OCI-LY7 (cell line): ENCODE measurements at regions not wholly inside any gene's neighbourhood (a gene's known extent, or its start where the extent isn't known, plus 50 kb on each side); places are given as distances from the start of the nearest gene placed in this dataset.

Experiments used
- BruUV-seq: library from RNA; stranded (reverse); fragments of 400-500 nt; replicated peaks from 2 replicates; lab custom pipeline; 2021; lab: Mats Ljungman, UMichigan
- CTCF ChIA-PET: fragments of 300-600 bp; sonication (Branson Sonifier 250); formaldehyde crosslinking; loops from one replicate; lab custom pipeline; 2022; ENCODE audit warnings: antibody characterized with exemption; ENCODE audit not compliant: unreplicated experiment; lab: Charles Lee
- POLR2A ChIA-PET: fragments of 300-600 bp; sonication (Branson Sonifier 250); formaldehyde crosslinking; loops from one replicate; lab custom pipeline; 2022; ENCODE audit warnings: antibody characterized with exemption; lab: Charles Lee
- DNase-seq: peaks from one replicate; pipeline ENCODE4 v3.0.0-alpha.2; 2015; ENCODE audit warnings: low spot score
- H2AFZ ChIP-seq: fragments of 200-600 bp; sonication (generic), shearing (Covaris generic); 2 replicates; pipeline ENCODE4 v1.6.1; 2014; ENCODE audit warnings: mild to moderate bottlenecking, antibody characterized with exemption, low read length, moderate library complexity
- H3K27ac ChIP-seq: fragments of 200-600 bp; sonication (generic); 2 replicates; pipeline ENCODE4 v1.5.1; 2014; ENCODE audit warnings: mixed run types, low read depth, mild to moderate bottlenecking, moderate library complexity, low read length, inconsistent platforms; ENCODE audit not compliant: poor library complexity, severe bottlenecking
- H3K36me3 ChIP-seq: fragments of 200-600 bp; sonication (generic); 2 replicates; pipeline ENCODE4 v1.6.1; 2014; ENCODE audit warnings: mild to moderate bottlenecking, antibody characterized with exemption, low read length, moderate library complexity, mixed read lengths; ENCODE audit not compliant: insufficient read depth
- H3K4me1 ChIP-seq: fragments of 200-600 bp; sonication (generic); 2 replicates; pipeline ENCODE4 v1.5.1; 2014; ENCODE audit warnings: mild to moderate bottlenecking, low read length; ENCODE audit not compliant: insufficient read depth, poor library complexity, severe bottlenecking
- H3K4me2 ChIP-seq: fragments of 200-600 bp; sonication (generic); 2 replicates; pipeline ENCODE4 v1.6.1; 2014; ENCODE audit warnings: mild to moderate bottlenecking, low read length
- H3K4me3 ChIP-seq: fragments of 200-600 bp; sonication (generic); 2 replicates; pipeline ENCODE4 v1.5.1; 2014; ENCODE audit warnings: mild to moderate bottlenecking, low read depth, low read length; ENCODE audit not compliant: poor library complexity, severe bottlenecking
- H3K79me2 ChIP-seq: fragments of 200-600 bp; sonication (generic); 2 replicates; pipeline ENCODE4 v1.6.1; 2016; ENCODE audit warnings: low read depth, mild to moderate bottlenecking, low read length, moderate library complexity, mixed read lengths; ENCODE audit not compliant: insufficient read depth
- H3K9me2 ChIP-seq: fragments of 200-600 bp; sonication (generic); 2 replicates; pipeline ENCODE4 v1.6.1; 2016; ENCODE audit warnings: mild to moderate bottlenecking, low read length, mixed read lengths; ENCODE audit not compliant: insufficient read depth
- H3K9me3 ChIP-seq: fragments of 200-600 bp; sonication (generic); 2 replicates; pipeline ENCODE4 v1.6.1; 2014; ENCODE audit warnings: mild to moderate bottlenecking, mixed run types, low read length, mixed read lengths
- H4K20me1 ChIP-seq: fragments of 200-600 bp; sonication (generic); 2 replicates; pipeline ENCODE4 v1.6.1; 2014; ENCODE audit warnings: mild to moderate bottlenecking, antibody characterized with exemption, low read length, moderate library complexity, mixed read lengths; ENCODE audit not compliant: insufficient read depth
- CTCF ChIP-seq: fragments of 200-600 bp; sonication (generic); conservative IDR thresholded peaks from 2 replicates; pipeline ENCODE4 v1.5.1; 2014; ENCODE audit warnings: mild to moderate bottlenecking, antibody characterized with exemption, low read length, moderate library complexity, mixed read lengths
- EZH2phosphoT487 ChIP-seq: fragments of 200-600 bp; sonication (generic); IDR thresholded peaks from 2 replicates; pipeline ENCODE4 v1.6.1; 2018; ENCODE audit warnings: low read depth, borderline replicate concordance, mild to moderate bottlenecking, mixed run types, antibody characterized with exemption, low read length, moderate library complexity, mixed read lengths
- intact Hi-C: fragments of 100-400 bp; cut with micrococcal nuclease; formaldehyde crosslinking; loops from one replicate; pipeline ENCODE4 v1.10.0; 2022; ENCODE audit not compliant: unreplicated experiment

GRCh38 chr4:53924333-53925049, 139.9 kb downstream of the CHIC2 start:
- H3K36me3 ChIP-seq, result no peaks in the 10 kb centered on the region
- POLR2A ChIA-PET, result interaction anchor here (1.2 kb wide), 1 partner anchor 25 kb away, joined by 3 read pairs; no protein-coding TSS in a partner anchor
- H3K4me3 ChIP-seq, result no peak overlapping the region
- CTCF ChIA-PET, result no interaction called here
- 0 out of 2 replicates have a peak overlapping the region, but pooled peaks have one; percentile 16 for H2AFZ ChIP-seq
- no peaks in the 10 kb centered on the region for H3K9me2 ChIP-seq
- H3K27ac ChIP-seq, result no peak overlapping the region
- no peak overlapping the region for H3K4me2 ChIP-seq
- no peaks in the 10 kb centered on the region for H3K79me2 ChIP-seq
- peaks cover 23% of the 10 kb centered on the region for H3K4me1 ChIP-seq
- intact Hi-C loops, result no loop called here
- H3K9me3 ChIP-seq, result no peaks in the 10 kb centered on the region
- no peak for TF ChIP-seq CTCF
- no peak for TF ChIP-seq EZH2phosphoT487
- no TSS peak for BruUV-seq
- no peak for DNase-seq
- H4K20me1 ChIP-seq, result no peaks in the 10 kb centered on the region

- no peaks in the 10 kb centered on the region for H4K20me1 ChIP-seq
- H3K9me3 ChIP-seq, result no peaks in the 10 kb centered on the region
- no peak overlapping the region for H3K4me2 ChIP-seq
- no peaks in the 10 kb centered on the region for H3K9me2 ChIP-seq
- no peak overlapping the region for H2AFZ ChIP-seq
- ChIA-PET CTCF (no interaction called here), POLR2A (no interaction called here)
- no peaks in the 10 kb centered on the region for H3K79me2 ChIP-seq
- peaks cover 17% of the 10 kb centered on the region for H3K4me1 ChIP-seq
- no peak overlapping the region for H3K4me3 ChIP-seq
- no TSS peak for BruUV-seq
- H3K36me3 ChIP-seq, result no peaks in the 10 kb centered on the region
- DNase-seq, result no peak
- H3K27ac ChIP-seq, result no peak overlapping the region
- intact Hi-C loops, result no loop called here
- TF ChIP-seq CTCF, result no peak
- no peak for TF ChIP-seq EZH2phosphoT487
Measured at GRCh38 chr4:53923921-53924320, 140.5 kb downstream of the CHIC2 start.

- Histone ChIP-seq H2AFZ (no peak overlapping the region), H4K20me1 (no peaks in the 10 kb centered on the region), H3K4me3 (no peak overlapping the region), H3K79me2 (no peaks in the 10 kb centered on the region), H3K36me3 (no peaks in the 10 kb centered on the region), H3K4me2 (no peak overlapping the region), H3K4me1 (peaks cover 2% of the 10 kb centered on the region), H3K9me2 (no peaks in the 10 kb centered on the region), H3K9me3 (no peaks in the 10 kb centered on the region), H3K27ac (no peak overlapping the region)
- intact Hi-C loops, result no loop called here
- no peak for TF ChIP-seq CTCF
- no peak for TF ChIP-seq EZH2phosphoT487
- BruUV-seq, result no TSS peak
- POLR2A ChIA-PET, result interaction anchor here (0.9 kb wide), 1 partner anchor 8 kb away, joined by 4 read pairs; no protein-coding TSS in a partner anchor
- CTCF ChIA-PET, result no interaction called here
- no peak for DNase-seq
Measured at GRCh38 chr4:53921856-53922255, 142.5 kb downstream of the CHIC2 start.
